A673 (cell line): ENCODE measurements at regions not wholly inside any gene's neighbourhood (a gene's known extent, or its start where the extent isn't known, plus 50 kb on each side); places are given as distances from the start of the nearest gene placed in this dataset.

Source experiments
- BruUV-seq: library from RNA; stranded (reverse); fragments of 400-500 nt; replicated peaks from 2 replicates; lab custom pipeline; 2021; lab: Mats Ljungman, UMichigan
- CTCF ChIA-PET: fragments of 300-600 bp; sonication (Branson Sonifier 250); formaldehyde crosslinking; loops from one replicate; lab custom pipeline; 2022; ENCODE audit warnings: antibody characterized with exemption; lab: Charles Lee
- POLR2A ChIA-PET: fragments of 300-600 bp; sonication (Branson Sonifier 250); formaldehyde crosslinking; loops from one replicate; lab custom pipeline; 2022; ENCODE audit warnings: antibody characterized with exemption; ENCODE audit not compliant: low non-redundant PET; lab: Charles Lee
- DNase-seq: peaks from one replicate; pipeline ENCODE4 v3.0.0-alpha.2; 2015; ENCODE audit warnings: low spot score
- H3K27ac ChIP-seq: fragments of 200-600 bp; sonication (generic); 2 replicates; pipeline ENCODE4 v1.5.1; 2016; ENCODE audit warnings: mixed run types, low read depth, mild to moderate bottlenecking, mixed read lengths, antibody characterized with exemption, low read length; ENCODE audit not compliant: poor library complexity, severe bottlenecking
- H3K27me3 ChIP-seq: fragments of 200-600 bp; sonication (generic); replicated peaks from 2 replicates; pipeline ENCODE4 v1.6.1; 2017; ENCODE audit warnings: mixed run types, low read depth, mild to moderate bottlenecking, mixed read lengths, antibody characterized with exemption, low read length; ENCODE audit not compliant: insufficient read depth, poor library complexity
- H3K36me3 ChIP-seq: fragments of 200-600 bp; sonication (generic); 2 replicates; pipeline ENCODE4 v1.6.1; 2016; ENCODE audit warnings: mixed run types, mild to moderate bottlenecking, mixed read lengths, antibody characterized with exemption, low read length; ENCODE audit not compliant: insufficient read depth, poor library complexity, severe bottlenecking
- H3K4me1 ChIP-seq: fragments of 200-600 bp; sonication (generic); 2 replicates; pipeline ENCODE4 v1.6.1; 2017; ENCODE audit warnings: mixed run types, mild to moderate bottlenecking, mixed read lengths, antibody characterized with exemption, low read length; ENCODE audit not compliant: insufficient read depth, poor library complexity, severe bottlenecking
- H3K4me3 ChIP-seq: fragments of 200-600 bp; sonication (generic); 2 replicates; pipeline ENCODE4 v1.5.1; 2016; ENCODE audit warnings: low read depth, mixed run types, mild to moderate bottlenecking, mixed read lengths, low read length; ENCODE audit not compliant: poor library complexity, severe bottlenecking
- H3K9me3 ChIP-seq: fragments of 200-600 bp; sonication (generic); 2 replicates; pipeline ENCODE4 v1.6.1; 2016; ENCODE audit warnings: mixed run types, low read depth, mild to moderate bottlenecking, mixed read lengths, antibody characterized with exemption, low read length; ENCODE audit not compliant: poor library complexity, severe bottlenecking
- CTCF ChIP-seq: fragments of 300-800, 200-600 bp; sonication (generic); conservative IDR thresholded peaks from 2 replicates; pipeline ENCODE4 v1.5.1; 2017; ENCODE audit warnings: low read depth, mild to moderate bottlenecking, antibody characterized with exemption, low read length, moderate library complexity, mixed read lengths
- EZH2 ChIP-seq: fragments of 200-600 bp; sonication (generic); IDR thresholded peaks from 2 replicates; pipeline ENCODE4 v1.6.1; 2017; ENCODE audit warnings: borderline replicate concordance, low read depth, mild to moderate bottlenecking, mixed read lengths, antibody characterized with exemption, low read length; ENCODE audit not compliant: poor library complexity, severe bottlenecking
- intact Hi-C: fragments of 100-400 bp; cut with micrococcal nuclease; formaldehyde crosslinking; loops from one replicate; pipeline ENCODE4 v1.10.0; 2022; ENCODE audit not compliant: unreplicated experiment

- peaks cover 10% of the 10 kb centered on the region for H3K4me1 ChIP-seq
- ChIA-PET POLR2A (no interaction called here), CTCF (no interaction called here)
- no peak for DNase-seq
- H3K27me3 ChIP-seq: no peaks in the 10 kb centered on the region
- BruUV-seq: no TSS peak
- intact Hi-C loops: no loop called here
- no peaks in the 10 kb centered on the region for H3K36me3 ChIP-seq
- no peaks in the 10 kb centered on the region for H3K9me3 ChIP-seq
- no peak overlapping the region for H3K4me3 ChIP-seq
- H3K27ac ChIP-seq: no peak overlapping the region
- TF ChIP-seq CTCF (no peak), EZH2 (no peak)
Observed at GRCh38 chr19:30631033-30631370, 258.8 kb downstream of the ZNF536 start.

GRCh38 chr19:30630289-30631032, 258.3 kb downstream of the ZNF536 start:
- Histone ChIP-seq H3K4me3 (no peak overlapping the region), H3K4me1 (peaks cover 10% of the 10 kb centered on the region), H3K36me3 (no peaks in the 10 kb centered on the region), H3K27me3 (no peaks in the 10 kb centered on the region), H3K27ac (no peak overlapping the region), H3K9me3 (no peaks in the 10 kb centered on the region)
- no TSS peak for BruUV-seq
- DNase-seq: no peak
- ChIA-PET POLR2A (no interaction called here), CTCF (no interaction called here)
- intact Hi-C loops: no loop called here
- TF ChIP-seq EZH2: no peak
- no peak for TF ChIP-seq CTCF

GRCh38 chr19:30629086-30629485, 256.9 kb downstream of the ZNF536 start:
- no peak for DNase-seq
- no peaks in the 10 kb centered on the region for H3K36me3 ChIP-seq
- H3K9me3 ChIP-seq: no peaks in the 10 kb centered on the region
- no peaks in the 10 kb centered on the region for H3K27me3 ChIP-seq
- POLR2A ChIA-PET: no interaction called here
- TF ChIP-seq EZH2 (no peak), CTCF (no peak)
- no peak overlapping the region for H3K4me3 ChIP-seq
- no peak overlapping the region for H3K27ac ChIP-seq
- BruUV-seq: no TSS peak
- CTCF ChIA-PET: no interaction called here
- intact Hi-C loops: no loop called here
- peaks cover 10% of the 10 kb centered on the region for H3K4me1 ChIP-seq
